GM19463 (cell line): ENCODE measurements at regions not wholly inside any gene's neighbourhood (a gene's known extent, or its start where the extent isn't known, plus 50 kb on each side); places are given as distances from the start of the nearest gene placed in this dataset.

Experiments used
- ATAC-seq: cut with Tn5 transposase; IDR thresholded peaks from one replicate; pipeline ENCODE4 v1.9.1; 2021; ENCODE audit warnings: mild to moderate bottlenecking, moderate library complexity; ENCODE audit not compliant: unreplicated experiment

- ATAC-seq, result no peak
Measured at GRCh38 chr2:236887531-236887930, 198.2 kb upstream of the COPS8 start.

DNA sequence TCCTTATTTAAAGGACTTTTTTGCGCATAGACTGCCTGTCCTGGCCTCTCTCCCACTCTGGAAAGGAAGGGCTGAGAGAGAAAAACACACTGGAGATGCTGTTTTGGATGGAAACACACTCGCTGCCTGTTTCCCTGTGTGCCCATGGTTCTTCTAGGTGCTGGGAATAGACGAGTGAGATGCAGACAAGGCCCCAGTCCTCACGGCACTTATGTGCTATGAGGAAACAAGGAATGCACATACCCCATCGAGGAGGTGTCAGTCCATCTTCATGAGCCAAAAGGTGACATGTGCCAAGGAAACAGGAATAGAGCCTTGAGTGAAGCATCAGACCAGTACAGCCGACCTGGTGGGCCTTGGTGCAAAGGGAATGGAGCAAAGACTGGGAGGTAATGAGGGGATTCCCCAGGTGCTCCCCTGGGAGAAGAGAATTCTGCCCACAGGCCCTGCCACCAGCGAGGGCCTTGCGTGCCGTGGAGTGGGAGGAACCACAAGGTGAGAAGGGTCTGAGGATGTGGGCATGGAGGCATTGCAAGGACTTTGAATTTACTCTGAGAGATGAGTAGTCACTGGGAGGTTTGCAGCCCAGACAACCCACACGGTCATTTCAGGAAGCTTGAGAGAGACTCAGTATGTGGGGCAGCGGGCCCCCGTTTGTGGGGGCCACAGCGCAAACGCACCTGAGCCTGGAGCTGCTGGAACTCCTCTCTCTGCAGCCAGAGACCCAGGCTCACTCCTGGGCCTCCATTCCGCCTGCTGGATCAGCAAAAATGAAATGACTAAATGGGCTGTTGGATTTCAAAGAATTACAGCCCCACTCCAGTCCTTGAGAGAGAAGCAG, 197.5 kb upstream of the COPS8 start:
- no peak for ATAC-seq

GRCh38 chr2:236888794-236889780, 196.6 kb upstream of the COPS8 start:
- ATAC-seq, result no peak

DNA sequence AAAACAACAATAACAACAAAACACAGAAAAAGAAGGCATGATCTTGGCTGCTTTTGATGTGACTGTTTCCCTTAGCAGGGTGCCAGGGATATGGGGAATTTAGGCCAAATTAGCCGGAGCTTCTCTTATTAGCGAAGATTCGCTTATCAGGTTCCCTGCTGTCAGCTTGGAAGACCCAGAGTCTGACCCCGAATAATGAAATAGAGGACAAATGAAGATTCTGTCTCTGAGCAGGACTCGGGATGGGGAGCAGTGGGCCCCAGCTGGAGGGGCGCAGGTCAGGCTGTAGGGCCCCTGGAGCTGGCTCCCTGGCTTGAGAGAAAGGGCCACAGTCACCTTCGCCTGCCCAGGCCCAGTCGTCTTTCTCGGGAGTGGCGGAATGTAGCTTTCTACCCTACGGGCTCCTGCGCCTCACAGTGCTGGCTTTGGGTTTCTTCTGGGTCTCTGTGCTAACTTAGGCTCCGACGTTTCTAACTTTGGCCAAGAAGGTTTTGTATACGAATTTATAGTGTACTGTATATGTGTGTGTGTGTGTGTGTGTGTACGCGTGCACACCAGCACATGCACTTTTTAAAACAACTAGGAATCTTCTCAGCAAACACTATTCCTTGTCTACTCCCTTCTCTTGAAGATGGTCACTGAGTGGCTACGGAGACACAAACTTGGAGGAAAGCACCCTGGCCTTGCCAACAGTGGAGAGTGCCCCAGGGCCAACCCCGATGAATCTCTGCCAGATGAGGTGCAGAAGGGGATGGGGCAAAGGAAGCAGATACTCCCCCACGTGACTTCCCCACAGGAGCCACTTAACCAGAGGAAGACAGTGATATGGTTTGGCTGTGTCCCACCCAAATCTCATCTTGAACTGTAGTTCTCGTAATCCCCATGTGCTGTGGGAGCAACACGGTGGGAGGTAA, 195.6 kb upstream of the COPS8 start:
- no peak for ATAC-seq

GRCh38 chr2:236892721-236893120, 193.0 kb upstream of the COPS8 start:
- no peak for ATAC-seq

DNA sequence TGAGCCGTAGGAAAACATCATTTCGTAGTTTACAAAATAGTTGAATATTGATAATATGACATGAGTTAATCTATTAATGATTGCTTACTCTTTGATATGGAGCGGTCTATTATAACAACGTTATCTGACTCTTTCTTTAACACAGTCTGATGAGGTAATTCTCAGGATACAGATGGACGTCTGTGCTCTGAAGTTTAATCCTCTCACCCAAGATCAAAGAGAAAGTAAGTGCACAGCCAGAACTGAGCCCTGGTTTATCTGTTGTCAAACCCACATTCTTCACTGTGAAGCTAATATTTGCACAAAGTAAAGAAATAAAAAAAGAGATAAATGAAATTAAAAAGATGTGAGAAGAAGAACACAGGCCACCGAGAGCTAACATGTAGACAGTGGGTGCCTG, 190.9 kb upstream of the COPS8 start:
- no peak for ATAC-seq

DNA sequence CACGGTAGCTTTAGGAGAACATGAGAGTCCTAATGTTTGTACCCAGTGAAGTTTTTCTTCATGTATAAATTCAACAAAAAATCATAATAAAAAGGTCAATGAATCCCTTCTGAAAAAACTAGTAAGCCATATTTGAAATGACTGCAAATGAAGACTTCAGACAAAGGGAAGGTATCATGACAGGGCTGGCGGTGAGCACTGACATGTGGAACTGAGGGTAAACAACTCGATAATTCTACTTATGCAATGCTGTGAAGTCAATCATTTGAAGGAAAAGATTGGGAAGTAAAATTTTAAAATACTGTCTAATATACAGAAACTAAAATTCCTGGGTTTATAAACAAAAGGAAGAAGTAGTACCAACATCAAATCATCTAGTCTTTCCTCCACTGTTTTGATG, 190.2 kb upstream of the COPS8 start:
- no peak for ATAC-seq

- ATAC-seq, result no peak
Measured at GRCh38 chr2:236896688-236897087, 189.0 kb upstream of the COPS8 start.

DNA sequence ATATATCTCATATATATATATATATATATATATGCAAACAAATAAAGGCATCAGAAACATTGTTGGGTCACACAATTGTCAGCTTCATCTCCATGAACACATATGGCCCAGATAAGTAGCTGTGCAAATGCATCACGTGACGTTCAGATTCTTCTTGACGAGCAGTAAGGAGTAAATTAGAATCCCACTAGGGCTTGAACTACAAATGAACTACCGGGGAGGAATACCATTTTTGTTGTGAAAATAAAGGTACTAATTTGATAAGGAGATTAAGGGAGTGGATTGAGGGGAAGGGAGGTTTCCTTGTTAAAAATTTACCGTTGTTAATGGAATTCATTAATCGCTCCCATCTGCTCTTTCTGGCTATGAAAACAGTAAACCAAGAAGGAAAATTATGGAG, 186.5 kb upstream of the COPS8 start:
- no peak for ATAC-seq

DNA sequence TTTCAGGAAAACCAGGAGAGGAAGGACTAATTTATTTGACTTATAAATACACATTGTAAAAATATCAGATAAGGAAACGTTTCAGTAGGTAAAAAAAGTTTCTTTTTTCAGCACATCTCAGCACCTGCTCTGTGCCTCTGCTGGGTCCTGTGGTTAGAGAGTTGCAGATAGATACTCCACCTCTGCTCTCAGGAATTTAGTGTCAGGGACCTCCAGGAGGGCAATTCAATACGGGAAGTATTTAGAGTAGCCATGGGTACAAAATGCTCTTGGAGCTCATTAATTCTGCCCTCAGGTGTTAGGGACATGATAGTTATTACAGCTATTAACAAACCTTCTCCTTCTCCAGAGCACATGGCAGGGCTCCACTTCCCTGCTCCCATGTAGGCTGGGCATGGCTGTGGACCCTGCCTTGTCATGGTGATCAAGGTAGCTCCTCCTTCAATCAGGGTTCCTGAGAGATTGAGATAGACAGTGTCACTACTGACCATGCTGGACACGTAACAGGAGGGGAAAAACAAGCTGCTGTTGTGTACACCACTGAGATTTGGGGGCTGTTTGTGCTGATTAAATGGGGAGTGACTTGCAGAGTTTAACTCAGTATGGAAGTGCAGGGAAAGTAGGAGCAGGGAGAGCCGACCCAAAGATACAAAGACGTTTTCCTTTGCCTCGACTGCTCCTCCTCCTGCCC, 185.6 kb upstream of the COPS8 start:
- no peak for ATAC-seq

DNA sequence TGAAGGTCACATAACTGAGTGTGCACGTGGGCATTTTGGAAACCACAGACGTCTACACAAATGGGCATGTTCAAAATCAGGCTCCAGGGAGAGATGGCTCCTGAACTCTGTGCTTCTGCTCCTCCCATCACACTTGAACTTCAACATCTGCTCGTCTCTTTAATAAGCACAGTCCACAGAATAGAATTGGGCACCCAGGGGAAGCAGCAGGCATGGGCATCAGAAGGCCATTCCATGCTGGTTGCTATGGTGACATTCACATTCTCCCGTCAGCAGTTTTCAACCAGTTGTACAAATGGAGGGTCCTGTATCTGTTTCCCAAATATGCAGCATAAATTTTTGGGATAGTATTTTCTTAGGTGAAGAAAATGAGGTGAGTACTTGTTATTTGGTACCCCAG, 183.7 kb upstream of the COPS8 start:
- no peak for ATAC-seq

DNA sequence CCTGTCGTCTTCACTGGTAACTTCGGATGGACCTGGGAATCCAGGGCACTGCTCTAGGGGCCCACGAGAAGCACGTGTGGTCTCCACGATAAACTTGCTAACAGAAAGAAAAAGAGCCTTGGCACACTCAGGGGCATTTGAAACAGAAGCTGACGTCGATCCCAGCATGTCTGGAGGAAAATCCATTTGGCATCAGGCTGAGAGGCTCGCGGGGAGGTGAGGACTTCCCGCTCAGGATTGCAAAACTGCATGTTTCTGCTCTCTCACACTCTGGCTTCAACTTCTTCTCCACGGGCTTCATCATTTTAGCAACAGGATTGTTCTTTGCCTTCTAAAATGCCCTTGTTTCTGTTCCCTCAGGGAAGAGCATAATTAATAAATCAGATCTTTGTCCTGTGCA, 181.7 kb upstream of the COPS8 start:
- ATAC-seq, result no peak

GRCh38 chr2:236904389-236905263, 181.1 kb upstream of the COPS8 start:
- ATAC-seq, result no peak

- ATAC-seq, result no peak
Measured at GRCh38 chr2:236905976-236906375, 179.7 kb upstream of the COPS8 start.

DNA sequence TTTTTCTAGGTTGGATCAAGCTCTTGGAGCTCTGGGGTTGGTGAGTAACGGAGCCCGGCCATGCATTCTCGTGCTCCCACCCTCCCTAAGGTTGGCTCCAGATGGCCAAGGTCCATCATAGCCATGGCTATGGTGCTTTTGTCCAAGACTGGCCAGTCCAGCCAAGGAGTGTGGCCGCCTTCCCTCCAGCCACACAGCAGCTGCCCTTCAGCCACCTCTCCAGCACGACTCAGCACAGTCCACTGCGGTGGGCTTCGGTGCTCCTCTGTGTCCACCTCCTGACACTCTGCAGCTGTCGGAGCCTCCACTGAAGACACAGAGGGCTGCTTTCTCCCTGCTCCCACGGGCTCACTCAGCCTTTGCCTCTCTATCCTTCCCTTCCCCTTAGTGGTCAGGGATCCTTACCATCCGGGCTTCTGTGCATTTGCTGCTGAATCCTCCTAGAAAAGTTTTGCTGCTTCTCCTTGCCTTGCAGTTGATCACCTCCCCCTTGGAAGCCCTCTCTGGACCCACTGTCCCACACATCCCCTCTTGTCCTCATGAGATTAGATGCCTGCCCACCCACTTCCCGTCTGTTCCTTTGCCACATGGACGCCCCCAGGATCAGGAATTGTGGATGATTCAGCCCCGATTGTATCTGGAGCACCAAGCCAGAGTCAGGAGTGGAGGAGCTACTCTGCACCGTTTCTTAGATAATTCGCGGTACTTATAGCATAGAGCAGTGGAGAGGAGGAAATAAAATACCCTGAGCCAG, 177.1 kb upstream of the COPS8 start:
- ATAC-seq, result no peak

DNA sequence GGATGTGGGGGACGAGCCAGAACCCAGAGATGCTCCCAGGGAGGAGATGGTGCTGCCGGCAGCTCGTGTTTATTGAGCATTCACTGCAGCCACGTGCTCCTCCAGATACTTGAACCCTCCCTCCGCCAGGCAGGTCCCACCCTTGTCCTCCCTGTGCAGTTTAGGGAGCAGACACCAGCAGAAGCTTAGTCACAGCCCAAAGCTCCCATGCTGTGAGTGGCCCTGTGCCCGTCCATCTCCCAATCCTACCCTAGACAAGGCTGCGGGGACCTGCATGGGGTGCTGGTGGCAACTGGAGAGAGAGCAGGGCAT, 176.5 kb upstream of the COPS8 start:
- ATAC-seq, result no peak

DNA sequence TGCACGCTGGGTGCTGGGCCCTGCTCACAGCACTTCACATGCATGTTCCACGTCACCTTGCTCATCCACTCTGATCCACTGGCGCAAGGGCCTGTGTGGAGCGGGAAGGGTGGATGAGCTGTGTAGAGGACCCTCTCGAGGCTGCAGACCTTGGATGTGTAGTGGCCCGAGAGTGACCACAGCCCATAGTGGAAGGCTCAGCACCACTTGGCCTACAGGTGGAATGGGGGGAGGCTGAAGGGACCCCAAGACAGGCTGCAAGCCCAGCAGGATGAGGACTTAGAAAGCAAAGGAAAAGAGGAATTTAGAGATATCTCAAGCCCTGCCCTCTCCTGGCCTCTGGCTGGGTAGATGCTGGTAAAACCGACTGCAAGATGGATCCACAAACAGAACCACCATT, 175.9 kb upstream of the COPS8 start:
- ATAC-seq, result no peak

- no peak for ATAC-seq
Measured at GRCh38 chr2:236910781-236911495, 174.8 kb upstream of the COPS8 start.
